Tibial nerve (tissue), 4 donors: ENCODE measurements at regions not wholly inside any gene's neighbourhood (a gene's known extent, or its start where the extent isn't known, plus 50 kb on each side); places are given as distances from the start of the nearest gene placed in this dataset.

Source experiments
- DNase-seq, 2 donors: peaks; one replicate each; pipeline ENCODE4 v3.0.0-alpha.2; 2019; ENCODE audit warnings: low spot score in 2 of 2
- H3K27ac ChIP-seq, 4 donors: fragments of 200-600 bp; sonication (generic) in 3 of 4; one replicate each; pipeline ENCODE4 v1.5.1; 2017 to 2019; ENCODE audit warnings: mild to moderate bottlenecking in 1 of 4
- H3K27me3 ChIP-seq, 2 donors: fragments of 200-600 bp; sonication (generic) in 1 of 2; one replicate each; pipeline versions ENCODE4 v1.5.1 to v1.6.0; 2017 to 2019
- H3K36me3 ChIP-seq, 3 donors: fragments of 200-600 bp; sonication (generic); one replicate each; pipeline ENCODE4 v1.5.1; 2018 to 2019
- H3K4me1 ChIP-seq, 4 donors: fragments of 200-600 bp; sonication (generic) in 3 of 4; one replicate each; pipeline ENCODE4 v1.5.1; 2017 to 2019
- H3K4me3 ChIP-seq, 4 donors: fragments of 200-600 bp; sonication (generic) in 3 of 4; one replicate each; pipeline ENCODE4 v1.5.1; 2017 to 2019; ENCODE audit warnings: mild to moderate bottlenecking in 1 of 4, moderate library complexity in 1 of 4
- H3K9me3 ChIP-seq, 4 donors: fragments of 200-600 bp; sonication (generic) in 3 of 4; one replicate each; pipeline ENCODE4 v1.5.1; 2017 to 2019
- CTCF ChIP-seq, 5 experiments: fragments of 200-600 bp in 3 of 5; fragments of 450-650 bp in 2 of 5; sonication (generic) in 3 of 5; IDR thresholded peaks; one replicate each; pipeline ENCODE4 v1.5.1; 2016 to 2019; ENCODE audit warnings: antibody characterized with exemption in 5 of 5, mild to moderate bottlenecking in 3 of 5, moderate library complexity in 2 of 5
- EP300 ChIP-seq, 2 donors: sonication (generic); formaldehyde crosslinking; IDR thresholded peaks; one replicate each; pipeline ENCODE4 v1.6.1; 2017; ENCODE audit warnings: antibody characterized with exemption in 2 of 2, mild to moderate bottlenecking in 1 of 2
- POLR2A ChIP-seq, 2 donors: fragments of 450-650 bp; IDR thresholded peaks; one replicate each; pipeline ENCODE4 v1.6.1; 2017; ENCODE audit warnings: antibody characterized with exemption in 2 of 2, mild to moderate bottlenecking in 2 of 2, moderate library complexity in 2 of 2
- WGBS, 2 donors: methylation state at CpG; one replicate each; pipeline ENCODE4 v1.1.5; 2018; 5-methylcytosine and 5-hydroxymethylcytosine counted together

- no peak for TF ChIP-seq EP300 (IDR thresholded peaks at IDR 0.05)
- TF ChIP-seq CTCF (IDR thresholded peaks at IDR 0.05), result no peak
- TF ChIP-seq POLR2A (IDR thresholded peaks at IDR 0.05), result no peak
- Histone ChIP-seq H3K36me3 (no peaks in the 10 kb centered on the region), H3K4me1 (no peaks in the 10 kb centered on the region), H3K27ac (no peak overlapping the region), H3K9me3 (peaks cover 0 to 7% (median 0%) of the 10 kb centered on the region in 4 donors), H3K4me3 (no peak overlapping the region), H3K27me3 (no peaks in the 10 kb centered on the region)
- no peak for DNase-seq
Measured at GRCh38 chr13:79267560-79267959, 138.5 kb downstream of the RBM26 start.

DNA sequence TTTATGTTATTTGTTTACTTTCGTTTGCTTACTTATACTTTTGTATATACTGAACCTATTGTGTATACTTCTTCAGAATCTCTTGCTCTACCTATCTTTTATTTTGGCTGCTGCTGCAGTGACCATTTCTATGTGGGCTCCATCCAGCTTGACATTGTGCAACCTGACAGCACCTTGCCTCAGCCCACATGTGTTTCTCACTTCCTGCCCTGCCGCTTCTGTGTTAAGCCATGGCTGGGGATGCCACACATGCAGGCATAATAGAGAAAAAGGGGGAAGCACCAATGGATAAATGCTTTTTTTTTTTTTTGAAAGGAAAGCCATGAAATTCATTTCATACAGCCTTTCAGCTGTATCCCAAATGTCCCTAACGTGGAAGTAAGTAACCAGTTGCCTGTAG, 147.6 kb downstream of the RBM26 start:
- no peaks in the 10 kb centered on the region for H3K4me1 ChIP-seq
- H3K27me3 ChIP-seq, result no peaks in the 10 kb centered on the region
- no peak for TF ChIP-seq CTCF (IDR thresholded peaks at IDR 0.05)
- TF ChIP-seq POLR2A (IDR thresholded peaks at IDR 0.05), result no peak
- no peak for TF ChIP-seq EP300 (IDR thresholded peaks at IDR 0.05)
- no peak overlapping the region for H3K27ac ChIP-seq
- H3K36me3 ChIP-seq, result no peaks in the 10 kb centered on the region
- 50 to 55% methylated on average over 3 of the region's 3 CpGs for WGBS, 2 donors
- H3K9me3 ChIP-seq, result no peaks in the 10 kb centered on the region
- DNase-seq, result no peak
- no peak overlapping the region for H3K4me3 ChIP-seq

DNA sequence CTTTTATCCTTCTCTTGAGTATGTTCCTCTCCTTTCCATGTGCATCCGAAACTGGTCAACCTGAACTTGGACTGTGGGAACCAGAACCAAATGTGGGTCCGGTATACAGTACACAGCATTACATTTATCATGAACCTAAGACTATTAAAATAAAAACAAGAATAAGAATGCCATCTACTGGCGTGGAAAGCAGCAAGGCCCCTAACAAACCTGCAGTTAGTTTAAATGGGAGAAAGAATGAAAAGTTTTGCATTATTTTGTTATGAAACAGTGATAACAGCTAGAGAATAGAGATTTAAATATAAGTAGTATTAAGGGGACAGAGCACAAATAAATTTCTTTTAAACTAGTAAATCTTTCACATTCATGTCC, 159.5 kb downstream of the RBM26 start:
- no peak overlapping the region for H3K27ac ChIP-seq
- no peak overlapping the region for H3K4me3 ChIP-seq
- H3K4me1 ChIP-seq, result no peaks in the 10 kb centered on the region
- no peaks in the 10 kb centered on the region for H3K27me3 ChIP-seq
- DNase-seq, result no peak
- H3K36me3 ChIP-seq, result no peaks in the 10 kb centered on the region
- H3K9me3 ChIP-seq, result no peaks in the 10 kb centered on the region
- no peak for TF ChIP-seq POLR2A (IDR thresholded peaks at IDR 0.05)
- no peak for TF ChIP-seq CTCF (IDR thresholded peaks at IDR 0.05)
- no peak for TF ChIP-seq EP300 (IDR thresholded peaks at IDR 0.05)
- 74 to 80% methylated on average over 3 of the region's 3 CpGs for WGBS, 2 donors

DNA sequence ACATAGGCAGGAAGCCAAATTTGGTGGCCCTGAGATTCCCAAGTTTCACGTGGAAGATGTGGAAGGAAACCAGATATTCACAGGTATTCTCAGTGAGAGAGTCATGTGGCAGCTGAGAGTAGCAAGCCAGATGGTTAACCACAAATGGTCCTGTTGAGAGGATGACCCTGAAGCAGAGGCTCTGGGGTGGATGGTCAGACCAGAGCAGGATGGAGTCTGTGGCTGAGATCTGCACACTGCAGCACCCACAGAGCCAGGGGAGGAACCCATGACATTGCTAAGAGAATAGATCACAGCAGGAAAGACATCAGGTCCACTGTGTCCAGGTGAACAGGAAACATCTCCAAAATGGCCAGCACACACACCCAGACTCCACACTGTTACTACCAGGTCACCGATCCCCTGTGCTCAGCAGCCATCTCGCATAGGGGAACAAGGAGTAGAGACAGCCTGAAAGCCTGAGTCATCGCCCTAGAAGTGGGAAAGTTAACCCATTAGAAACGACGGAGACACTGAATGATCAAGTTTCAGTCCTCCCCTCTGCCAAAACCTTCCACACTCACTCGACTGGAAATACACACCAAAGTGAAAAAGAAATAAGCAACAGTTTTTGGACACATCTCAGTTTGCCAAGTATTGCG, 160.0 kb downstream of the RBM26 start:
- no peak for DNase-seq
- Histone ChIP-seq H3K36me3 (no peaks in the 10 kb centered on the region), H3K27me3 (no peaks in the 10 kb centered on the region), H3K4me3 (no peak overlapping the region), H3K9me3 (no peaks in the 10 kb centered on the region), H3K27ac (no peak overlapping the region), H3K4me1 (no peaks in the 10 kb centered on the region)
- TF ChIP-seq POLR2A (IDR thresholded peaks at IDR 0.05), result no peak
- TF ChIP-seq EP300 (IDR thresholded peaks at IDR 0.05), result no peak
- TF ChIP-seq CTCF (IDR thresholded peaks at IDR 0.05), result no peak
- WGBS, 2 donors, result 61 to 67% methylated on average over 8 of the region's 8 CpGs

GRCh38 chr13:79241697-79242096, 164.4 kb downstream of the RBM26 start:
- 58 to 61% methylated on average over 4 of the region's 4 CpGs for WGBS, 2 donors
- Histone ChIP-seq H3K36me3 (no peaks in the 10 kb centered on the region), H3K27me3 (no peaks in the 10 kb centered on the region), H3K4me1 (no peaks in the 10 kb centered on the region), H3K27ac (no peak overlapping the region), H3K9me3 (no peaks in the 10 kb centered on the region), H3K4me3 (no peak overlapping the region)
- no peak for TF ChIP-seq EP300 (IDR thresholded peaks at IDR 0.05)
- no peak for TF ChIP-seq CTCF (IDR thresholded peaks at IDR 0.05)
- TF ChIP-seq POLR2A (IDR thresholded peaks at IDR 0.05), result no peak
- no peak for DNase-seq
